GOT3 (cell line): ENCODE measurements at regions not wholly inside any gene's neighbourhood (a gene's known extent, or its start where the extent isn't known, plus 50 kb on each side); places are given as distances from the start of the nearest gene placed in this dataset.
"Not testable (repeated sequence)": the region's sequence is repeated elsewhere in the genome, so short reads cannot be mapped to it uniquely, and the experiment has no call there.

Experiments used
- DNase-seq: peaks from one replicate; lab custom pipeline; 2025; ENCODE audit warnings: mixed read lengths; lab: John Stamatoyannopoulos, UW

DNA sequence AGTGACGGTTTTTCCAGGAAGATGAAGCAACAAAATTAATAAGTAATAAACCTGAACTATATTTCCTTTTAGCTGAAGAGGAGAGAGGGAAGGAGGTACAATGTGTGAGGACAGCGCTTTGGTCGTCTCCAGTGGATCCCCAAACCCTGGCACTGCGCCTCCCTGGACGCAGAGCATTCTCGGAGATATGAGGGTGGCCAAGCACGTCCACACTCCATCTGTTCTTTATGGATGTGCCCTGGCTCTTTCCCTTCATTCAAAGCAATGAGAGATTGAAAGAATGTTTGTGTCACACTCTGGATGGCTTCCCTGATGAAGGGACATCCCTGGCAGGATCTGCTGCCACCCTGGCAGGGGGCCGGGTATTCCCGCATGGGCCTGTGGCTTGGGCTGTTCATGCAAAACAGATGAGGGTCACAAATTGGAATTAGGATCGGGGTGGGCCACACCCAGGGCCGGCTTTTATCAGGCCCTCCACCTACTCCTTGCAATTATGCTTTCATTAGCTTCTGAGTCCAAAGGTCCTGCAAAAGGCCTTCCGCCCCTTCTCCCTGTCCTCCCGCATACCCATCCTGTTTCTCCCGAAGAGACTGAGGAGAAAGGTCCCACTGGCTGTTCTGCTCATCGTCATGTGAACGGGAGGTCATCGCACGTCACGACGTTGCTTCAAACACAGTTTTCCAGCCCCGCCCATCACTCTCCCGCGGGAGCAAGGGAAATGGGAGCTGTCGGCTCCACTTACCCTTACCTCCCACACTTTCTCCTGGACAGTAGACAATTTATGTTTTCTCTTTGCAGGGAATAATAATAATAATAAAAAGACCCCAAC, 286.1 kb upstream of the IRX4 start:
- no peak for DNase-seq

- DNase-seq = no peak
Measured at GRCh38 chr5:2167671-2168070, 284.9 kb upstream of the IRX4 start.

- no peak for DNase-seq
Measured at GRCh38 chr5:2166979-2167377, 284.3 kb upstream of the IRX4 start.

GRCh38 chr5:2166306-2166978, 283.7 kb upstream of the IRX4 start:
- no peak for DNase-seq

GRCh38 chr5:2165615-2166305, 283.0 kb upstream of the IRX4 start:
- no peak for DNase-seq

DNA sequence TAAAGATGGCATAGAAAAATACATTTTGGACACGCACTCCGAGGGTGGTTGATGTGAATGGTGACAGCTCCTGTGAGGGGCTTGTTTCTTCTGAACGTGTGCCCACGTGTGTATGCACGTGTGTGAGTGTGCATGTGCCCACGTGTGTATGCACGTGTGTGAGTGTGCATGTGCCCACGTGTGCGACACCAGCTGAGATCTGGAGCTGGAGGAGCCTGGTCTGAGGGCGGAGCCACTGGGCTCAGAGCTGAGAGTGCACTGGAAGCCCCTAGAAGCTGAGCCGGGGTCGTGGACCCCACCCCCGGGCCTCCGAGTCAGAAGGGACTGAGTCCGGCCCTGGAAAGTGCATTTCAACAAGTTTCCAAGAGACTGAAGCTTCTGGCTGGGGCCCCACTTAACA, 282.5 kb upstream of the IRX4 start:
- DNase-seq = no peak

- DNase-seq = no peak
Measured at GRCh38 chr5:2164586-2164985, 281.9 kb upstream of the IRX4 start.

- DNase-seq = no peak
Measured at GRCh38 chr5:2163940-2164490, 281.3 kb upstream of the IRX4 start.

GRCh38 chr5:2163060-2163856, 280.5 kb upstream of the IRX4 start:
- no peak for DNase-seq

DNA sequence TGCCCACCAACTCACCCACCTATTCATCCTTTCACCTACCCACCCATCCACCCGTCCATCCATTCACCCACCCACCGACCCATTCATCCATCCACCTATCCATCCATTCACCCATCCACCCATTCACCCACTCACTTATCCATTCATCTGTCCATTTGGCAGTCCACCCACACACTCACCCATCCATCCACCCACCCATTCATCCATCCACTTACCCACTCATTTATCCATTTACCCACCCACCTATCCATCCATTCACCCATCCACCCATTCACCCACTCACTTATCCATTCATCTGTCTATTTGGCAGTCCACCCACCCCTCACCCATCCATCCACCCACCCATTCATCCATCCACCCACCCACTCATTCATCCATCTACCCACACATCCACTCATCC, 278.1 kb upstream of the IRX4 start:
- no peak for DNase-seq

DNA sequence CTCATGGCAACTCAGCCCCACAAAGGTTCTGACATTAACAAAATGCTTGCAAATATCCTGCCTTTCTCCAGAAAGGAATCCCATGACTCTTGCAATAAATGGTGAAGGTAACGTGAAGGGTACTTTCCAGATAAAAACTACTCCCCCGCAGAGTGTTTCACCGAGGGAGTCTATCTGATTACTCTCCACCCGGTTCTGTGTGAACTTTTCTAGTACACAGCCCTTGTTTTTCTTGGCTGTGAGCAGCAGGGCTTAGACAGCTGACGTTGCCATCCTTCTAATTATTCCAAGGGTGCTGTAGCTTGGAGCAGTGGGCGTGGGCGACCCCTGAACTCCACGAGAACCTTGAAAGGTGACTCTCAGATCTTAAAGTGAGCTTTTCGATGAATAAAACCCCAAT, 276.0 kb upstream of the IRX4 start:
- DNase-seq = no peak

GRCh38 chr5:2158109-2158508, 275.4 kb upstream of the IRX4 start:
- no peak for DNase-seq

DNA sequence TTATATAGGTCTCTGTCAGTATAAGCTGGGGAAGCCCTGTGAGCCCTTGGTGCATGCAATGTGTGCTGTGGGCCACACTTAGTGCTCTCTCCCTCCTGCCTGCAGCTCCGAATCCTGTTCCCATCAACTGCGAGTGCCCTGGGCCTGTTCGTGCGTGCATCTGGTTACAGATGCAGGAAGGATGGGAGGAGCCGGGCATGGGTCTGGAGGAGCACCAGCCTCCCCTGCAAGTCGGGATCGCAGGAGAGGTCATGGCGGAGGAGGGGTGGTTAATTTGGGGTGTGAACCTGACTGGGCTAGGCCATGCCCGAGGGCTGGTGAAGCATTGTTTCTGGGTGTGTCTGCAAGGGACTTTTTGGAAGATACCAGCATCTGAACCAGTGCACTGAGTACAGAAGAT, 274.6 kb upstream of the IRX4 start:
- no peak for DNase-seq

GRCh38 chr5:2156358-2157059, 273.8 kb upstream of the IRX4 start:
- no peak for DNase-seq

GRCh38 chr5:2155556-2155955, 272.8 kb upstream of the IRX4 start:
- DNase-seq = no peak

GRCh38 chr5:2153802-2154201, 271.1 kb upstream of the IRX4 start:
- no peak for DNase-seq

DNA sequence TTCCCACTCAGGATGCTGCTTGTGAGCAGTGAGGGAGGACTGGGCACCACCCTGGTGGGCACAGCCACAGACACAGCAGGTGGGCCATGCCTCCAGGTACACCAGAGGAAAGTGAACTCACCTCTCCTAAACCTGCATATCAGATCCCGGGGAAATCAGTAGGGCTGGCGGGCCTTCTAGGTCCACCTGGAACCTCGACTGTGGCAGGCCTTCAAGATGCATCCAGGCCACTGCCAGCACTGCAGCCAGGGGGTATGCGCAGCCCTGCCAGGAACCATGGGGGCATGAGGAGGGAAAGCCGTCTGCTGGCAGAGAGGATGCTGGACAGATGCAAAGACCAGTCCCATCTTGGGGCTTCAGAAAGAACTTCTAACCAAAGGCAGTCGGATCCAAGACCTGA, 270.6 kb upstream of the IRX4 start:
- DNase-seq = no peak

- not testable (repeated sequence) for DNase-seq
Measured at GRCh38 chr5:2151301-2151888, 268.7 kb upstream of the IRX4 start.

GRCh38 chr5:2149195-2149539, 266.4 kb upstream of the IRX4 start:
- no peak for DNase-seq

- DNase-seq = no peak
Measured at GRCh38 chr5:2148312-2149194, 265.8 kb upstream of the IRX4 start.
